HCT116 (cell line): ENCODE measurements at regions not wholly inside any gene's neighbourhood (a gene's known extent, or its start where the extent isn't known, plus 50 kb on each side); places are given as distances from the start of the nearest gene placed in this dataset.
"Not testable (repeated sequence)": the region's sequence is repeated elsewhere in the genome, so short reads cannot be mapped to it uniquely, and the experiment has no call there.

Experiments
- ATAC-seq: fragments of 200-7000 bp; cut with Tn5 transposase; 2 replicates; pipeline ENCODE4 v1.9.1; 2020; ENCODE audit warnings: mild to moderate bottlenecking, moderate library complexity
- BruUV-seq: library from RNA; stranded (reverse); fragments of 400-500 nt; replicated peaks from 2 replicates; lab custom pipeline; 2021; lab: Mats Ljungman, UMichigan
- CTCF ChIA-PET: fragments of 300-600 bp; sonication (Branson Sonifier 250); formaldehyde crosslinking; loops from one replicate; lab custom pipeline; 2021; ENCODE audit warnings: antibody characterized with exemption; lab: Charles Lee
- POLR2A ChIA-PET: fragments of 300-600, 350-600 bp; sonication (Branson Sonifier 250); formaldehyde crosslinking; loops from one replicate; lab custom pipeline; 2021; ENCODE audit warnings: antibody characterized with exemption; lab: Charles Lee
- RAD21 ChIA-PET, 2 experiments: fragments of 300-600 bp; sonication (Branson Sonifier 250); formaldehyde crosslinking; loops; one replicate each; lab custom pipeline; 2023; ENCODE audit warnings: low total read pairs in 2 of 2; ENCODE audit not compliant: uncharacterized antibody in 2 of 2, unreplicated experiment in 2 of 2, low non-redundant PET in 1 of 2; lab: Charles Lee
- DNase-seq: peaks from one replicate; pipeline ENCODE4 v3.0.0-alpha.2; 2010; ENCODE audit warnings: low read depth, low spot score
- H2AFZ ChIP-seq: fragments of 200-600 bp; shearing (Covaris generic), sonication (generic); 2 replicates; pipeline ENCODE4 v1.6.1; 2017; ENCODE audit warnings: low read depth, mixed run types, mixed read lengths, antibody characterized with exemption, low read length; ENCODE audit not compliant: poor library complexity, severe bottlenecking
- H3K27ac ChIP-seq: 2 replicates; pipeline ENCODE4 v1.5.1; 2012; ENCODE audit warnings: low read depth, low read length
- H3K27me3 ChIP-seq: fragments of 200-600 bp; sonication (generic); 2 replicates; pipeline ENCODE4 v1.6.1; 2016; ENCODE audit warnings: mixed run types, low read length, mixed read lengths; ENCODE audit not compliant: insufficient read depth
- H3K36me3 ChIP-seq, 2 experiments: fragments of 200-500 bp in 1 of 2; fragments of 200-600 bp in 1 of 2; sonication (Bioruptor generic) in 1 of 2; sonication (generic) in 1 of 2; 2 replicates each; pipeline versions ENCODE4 v1.5.1 to v1.6.1; 2014 to 2016; ENCODE audit warnings: low read length in 2 of 2, inconsistent platforms in 1 of 2, mixed read lengths in 1 of 2, mixed run types in 1 of 2; ENCODE audit not compliant: insufficient read depth in 2 of 2, control insufficient read depth in 1 of 2
- H3K4me1 ChIP-seq, 2 experiments: fragments of 200-600 bp in 1 of 2; sonication (generic) in 1 of 2; 2 replicates each; pipeline versions ENCODE4 v1.5.1 to v1.6.1; 2012 to 2017; ENCODE audit warnings: low read length in 2 of 2, inconsistent platforms in 1 of 2, mild to moderate bottlenecking in 1 of 2, mixed read lengths in 1 of 2, mixed run types in 1 of 2, moderate library complexity in 1 of 2; ENCODE audit not compliant: insufficient read depth in 2 of 2, control insufficient read depth in 1 of 2
- H3K4me2 ChIP-seq: fragments of 200-600 bp; sonication (generic); 2 replicates; pipeline ENCODE4 v1.6.1; 2017; ENCODE audit warnings: mixed run types, low read length, mixed read lengths
- H3K4me3 ChIP-seq, 2 experiments: fragments of 200-600 bp in 1 of 2; sonication (generic) in 1 of 2; replicated peaks in 1 of 2; 2 replicates each; pipeline ENCODE4 v1.5.1; 2011 to 2016; ENCODE audit warnings: low read length in 2 of 2, control low read depth in 1 of 2, low read depth in 1 of 2, mild to moderate bottlenecking in 1 of 2, mixed read lengths in 1 of 2, mixed run types in 1 of 2
- H3K79me2 ChIP-seq: fragments of 200-600 bp; sonication (generic); 2 replicates; pipeline ENCODE4 v1.6.1; 2017; ENCODE audit warnings: mild to moderate bottlenecking, mixed run types, low read length, moderate library complexity, mixed read lengths; ENCODE audit not compliant: insufficient read depth
- H3K9ac ChIP-seq: fragments of 200-600 bp; sonication (generic); 2 replicates; pipeline ENCODE4 v1.6.1; 2016; ENCODE audit warnings: low read length, mixed read lengths
- H3K9me2 ChIP-seq: fragments of 200-600 bp; sonication (generic), shearing (Covaris generic); 2 replicates; pipeline ENCODE4 v1.6.1; 2017; ENCODE audit warnings: mixed run types, mild to moderate bottlenecking, moderate library complexity; ENCODE audit not compliant: insufficient read depth
- H3K9me3 ChIP-seq, 2 experiments: fragments of 200-500 bp in 1 of 2; fragments of 200-600 bp in 1 of 2; sonication (Bioruptor generic) in 1 of 2; sonication (generic) in 1 of 2; 2 replicates each; pipeline ENCODE4 v1.6.1; 2014 to 2017; ENCODE audit warnings: low read length in 2 of 2, mixed read lengths in 2 of 2, inconsistent platforms in 1 of 2, low read depth in 1 of 2, mild to moderate bottlenecking in 1 of 2, mixed run types in 1 of 2, moderate library complexity in 1 of 2; ENCODE audit not compliant: control insufficient read depth in 1 of 2, insufficient read depth in 1 of 2
- H4K20me1 ChIP-seq: fragments of 200-600 bp; sonication (generic), shearing (Covaris generic); 2 replicates; pipeline ENCODE4 v1.6.1; 2017; ENCODE audit warnings: mixed run types, mild to moderate bottlenecking, moderate library complexity; ENCODE audit not compliant: insufficient read depth
- intact Hi-C: fragments of 100-400 bp; cut with micrococcal nuclease; formaldehyde crosslinking; loops from 2 replicates; pipeline ENCODE4 v1.10.0; 2022

GRCh38 chr15:30261432-30262141, 126.7 kb downstream of the GOLGA8T start:
- CTCF ChIA-PET, H3K79me2 ChIP-seq, H3K9me2 ChIP-seq, H3K9me3 ChIP-seq, H2AFZ ChIP-seq, intact Hi-C loops, H3K27me3 ChIP-seq, POLR2A ChIA-PET, H3K9ac ChIP-seq, H3K4me3 ChIP-seq, H3K27ac ChIP-seq, H3K36me3 ChIP-seq, DNase-seq, BruUV-seq, RAD21 ChIA-PET, H4K20me1 ChIP-seq, H3K4me2 ChIP-seq, H3K4me1 ChIP-seq: not testable (repeated sequence)
- peak; percentile 54 for ATAC-seq

GRCh38 chr15:30262142-30262460, 127.2 kb downstream of the GOLGA8T start:
- CTCF ChIA-PET: not testable (repeated sequence)

DNA sequence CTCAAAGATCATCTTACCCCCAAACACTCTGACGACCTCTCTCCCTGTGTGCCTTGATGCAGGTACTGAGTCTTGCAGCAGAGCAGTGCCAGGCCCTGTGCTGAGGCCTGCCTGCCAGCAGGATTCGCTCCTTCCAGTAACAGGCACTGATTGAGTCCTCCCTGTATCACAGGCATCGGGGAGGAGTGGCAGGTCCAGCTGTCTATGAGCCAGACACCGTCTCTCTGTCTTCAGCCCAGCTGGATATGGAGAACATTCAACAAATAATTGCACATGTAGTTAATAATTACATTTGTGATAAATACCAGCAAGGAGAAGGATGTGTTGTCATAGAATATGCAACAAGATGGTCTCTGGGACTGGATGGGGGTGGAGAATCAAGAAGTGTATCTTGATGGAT, 129.1 kb downstream of the GOLGA8T start:
- H3K9me2 ChIP-seq, CTCF ChIA-PET, RAD21 ChIA-PET, H3K4me3 ChIP-seq, POLR2A ChIA-PET, DNase-seq, H3K79me2 ChIP-seq, intact Hi-C loops, H3K9me3 ChIP-seq, H4K20me1 ChIP-seq, H3K27me3 ChIP-seq, H3K4me1 ChIP-seq, H3K36me3 ChIP-seq, ATAC-seq, BruUV-seq, H3K27ac ChIP-seq, H3K9ac ChIP-seq, H2AFZ ChIP-seq, H3K4me2 ChIP-seq: not testable (repeated sequence)

More at GRCh38 chr15:30262142-30262460, 127.2 kb downstream of the GOLGA8T start:
- POLR2A ChIA-PET, H3K79me2 ChIP-seq, H3K9me2 ChIP-seq, DNase-seq, H3K9me3 ChIP-seq, H3K4me1 ChIP-seq, intact Hi-C loops, BruUV-seq, H3K4me2 ChIP-seq, RAD21 ChIA-PET, H3K4me3 ChIP-seq, H2AFZ ChIP-seq, H3K36me3 ChIP-seq, H4K20me1 ChIP-seq, H3K9ac ChIP-seq, H3K27ac ChIP-seq, H3K27me3 ChIP-seq: not testable (repeated sequence)
- ATAC-seq: peak; percentile 99

GRCh38 chr15:30295150-30295844, 98.0 kb downstream of the CHRFAM7A start:
- H3K27me3 ChIP-seq, H3K79me2 ChIP-seq, intact Hi-C loops, H3K36me3 ChIP-seq, H3K4me1 ChIP-seq, H2AFZ ChIP-seq, H3K27ac ChIP-seq, H3K9ac ChIP-seq, DNase-seq, H3K9me3 ChIP-seq, H3K4me3 ChIP-seq, CTCF ChIA-PET, RAD21 ChIA-PET, H3K4me2 ChIP-seq, POLR2A ChIA-PET, BruUV-seq, H4K20me1 ChIP-seq, H3K9me2 ChIP-seq, ATAC-seq: not testable (repeated sequence)
